GM12864 (cell line): ENCODE measurements at regions not wholly inside any gene's neighbourhood (a gene's known extent, or its start where the extent isn't known, plus 50 kb on each side); places are given as distances from the start of the nearest gene placed in this dataset.

Experiments used
- DNase-seq: peaks from one replicate; pipeline ENCODE4 v3.0.0-alpha.2; 2011; ENCODE audit warnings: low read depth
- H3K4me3 ChIP-seq: 2 replicates; pipeline ENCODE4 v1.5.1; 2011; ENCODE audit warnings: mild to moderate bottlenecking, low read depth, low read length, control low read depth
- CTCF ChIP-seq: IDR thresholded peaks from 2 replicates; pipeline ENCODE4 v1.5.1; 2011; ENCODE audit warnings: low read depth, mild to moderate bottlenecking, moderate library complexity, low read length, control low read depth, inconsistent platforms; ENCODE audit errors: missing control alignments

- TF ChIP-seq CTCF, result no peak
Observed at GRCh38 chr14:80146941-80147340, 64.4 kb downstream of the DIO2 start.

GRCh38 chr14:80136358-80136757 lies 74.9 kb downstream of the DIO2 start:
- no peak overlapping the region for H3K4me3 ChIP-seq
- no peak for DNase-seq
- TF ChIP-seq CTCF, result no peak

More at GRCh38 chr14:80146941-80147340, 64.4 kb downstream of the DIO2 start:
- H3K4me3 ChIP-seq, result no peak overlapping the region
- no peak for DNase-seq

- no peak for DNase-seq
- no peak overlapping the region for H3K4me3 ChIP-seq
- TF ChIP-seq CTCF, result no peak
Observed at GRCh38 chr14:80135305-80136088, 75.8 kb downstream of the DIO2 start.

GRCh38 chr14:80134321-80134720 lies 77.0 kb downstream of the DIO2 start:
- no peak overlapping the region for H3K4me3 ChIP-seq
- no peak for TF ChIP-seq CTCF
- DNase-seq, result no peak

- no peak overlapping the region for H3K4me3 ChIP-seq
- DNase-seq, result no peak
- no peak for TF ChIP-seq CTCF
Observed at GRCh38 chr14:80133457-80133856, 77.8 kb downstream of the DIO2 start.

GRCh38 chr14:80127466-80127865 lies 83.8 kb downstream of the DIO2 start:
- no peak overlapping the region for H3K4me3 ChIP-seq
- DNase-seq, result no peak
- TF ChIP-seq CTCF, result no peak

GRCh38 chr14:80124794-80125193 lies 86.5 kb downstream of the DIO2 start:
- no peak for TF ChIP-seq CTCF
- H3K4me3 ChIP-seq, result no peak overlapping the region
- no peak for DNase-seq
